Stomach (tissue), 8 donors: ENCODE measurements at regions not wholly inside any gene's neighbourhood (a gene's known extent, or its start where the extent isn't known, plus 50 kb on each side); places are given as distances from the start of the nearest gene placed in this dataset.

Experiments
- DNase-seq, 2 donors: peaks; one replicate each; pipeline versions ENCODE4 v3.0.0 to v3.0.0-alpha.2; 2013 to 2019
- H3K27ac ChIP-seq, 5 donors: fragments of 200-600 bp in 4 of 5; sonication (generic) in 4 of 5; one replicate each; pipeline ENCODE4 v1.5.1; 2013 to 2019; ENCODE audit warnings: mild to moderate bottlenecking in 1 of 5, moderate library complexity in 1 of 5
- H3K27me3 ChIP-seq, 3 donors: fragments of 200-600 bp; sonication (generic); one replicate each; pipeline ENCODE4 v1.5.1; 2017 to 2019; ENCODE audit warnings: mixed run types in 1 of 3
- H3K36me3 ChIP-seq, 4 donors: fragments of 200-600 bp; sonication (generic); 1 replicate in 3 of 4; 2 replicates in 1 of 4; pipeline ENCODE4 v1.5.1; 2016 to 2019
- H3K4me1 ChIP-seq, 4 donors: fragments of 200-600 bp; sonication (generic); one replicate each; pipeline ENCODE4 v1.5.1; 2016 to 2019
- H3K4me3 ChIP-seq, 4 donors: fragments of 200-600 bp; sonication (generic) in 3 of 4; one replicate each; pipeline ENCODE4 v1.5.1; 2016 to 2019; ENCODE audit warnings: mild to moderate bottlenecking in 1 of 4
- H3K9me3 ChIP-seq, 4 donors: fragments of 200-600 bp; sonication (generic); one replicate each; pipeline ENCODE4 v1.5.1; 2016 to 2019
- CTCF ChIP-seq, 7 experiments: fragments of 450-650 bp in 4 of 7; fragments of 200-600 bp in 3 of 7; sonication (generic) in 3 of 7; IDR thresholded peaks; one replicate each; pipeline ENCODE4 v1.5.1; 2016 to 2019; ENCODE audit warnings: antibody characterized with exemption in 7 of 7, control low read depth in 2 of 7, mild to moderate bottlenecking in 1 of 7
- EP300 ChIP-seq: sonication (generic); formaldehyde crosslinking; IDR thresholded peaks from one replicate; pipeline ENCODE4 v1.6.1; 2017; ENCODE audit warnings: antibody characterized with exemption
- POLR2A ChIP-seq, 4 donors: fragments of 450-650 bp; IDR thresholded peaks; one replicate each; pipeline ENCODE4 v1.6.1; 2016; ENCODE audit warnings: antibody characterized with exemption in 4 of 4, control low read depth in 2 of 4, mild to moderate bottlenecking in 1 of 4, moderate library complexity in 1 of 4
- POLR2AphosphoS5 ChIP-seq, 3 donors: sonication (generic); formaldehyde crosslinking; IDR thresholded peaks; one replicate each; pipeline ENCODE4 v1.6.1; 2016; ENCODE audit warnings: antibody characterized with exemption in 3 of 3
- WGBS, 5 donors: extraction: QIAGEN DNeasy Blood & Tissue Kit in 3 of 5; methylation state at CpG; one replicate each; pipeline versions ENCODE4 v1.1.5 to v1.1.7; 2013 to 2018; 5-methylcytosine and 5-hydroxymethylcytosine counted together
- intact Hi-C: fragments of 100-400 bp; cut with DNase I; formaldehyde crosslinking; loops from one replicate; pipeline ENCODE4 v1.15.1; 2023; ENCODE audit warnings: low total_unique reads
- donor health status: healthy with polysubstance abuse.
- donor health status: Bipolar disorder and iron deficiency.
- donor health status: healthy.

GRCh38 chr3:153254361-153254760, 92.3 kb downstream of the RAP2B start:
- H3K4me1 ChIP-seq: no peaks in the 10 kb centered on the region
- H3K9me3 ChIP-seq: no peaks in the 10 kb centered on the region
- TF ChIP-seq EP300 (no peak), POLR2AphosphoS5 (IDR thresholded peaks at IDR 0.05) (no peak), CTCF (IDR thresholded peaks at IDR 0.05) (no peak), POLR2A (IDR thresholded peaks at IDR 0.05) (no peak)
- H3K27ac ChIP-seq: no peak overlapping the region
- no peaks in the 10 kb centered on the region for H3K27me3 ChIP-seq
- no peak for DNase-seq
- 85 to 89% (median 86%) methylated on average over 5 of the region's 5 CpGs for WGBS, 5 donors
- intact Hi-C loops: no loop called here
- H3K4me3 ChIP-seq: no peak overlapping the region
- no peaks in the 10 kb centered on the region for H3K36me3 ChIP-seq

GRCh38 chr3:153257673-153258351, 95.8 kb downstream of the RAP2B start:
- no peak overlapping the region for H3K27ac ChIP-seq
- no peaks in the 10 kb centered on the region for H3K36me3 ChIP-seq
- H3K4me1 ChIP-seq: no peaks in the 10 kb centered on the region
- H3K4me3 ChIP-seq: no peak overlapping the region
- H3K27me3 ChIP-seq: no peaks in the 10 kb centered on the region
- TF ChIP-seq EP300 (no peak), CTCF (IDR thresholded peaks at IDR 0.05) (no peak), POLR2AphosphoS5 (IDR thresholded peaks at IDR 0.05) (no peak), POLR2A (IDR thresholded peaks at IDR 0.05) (no peak)
- no peak for DNase-seq
- no peaks in the 10 kb centered on the region for H3K9me3 ChIP-seq
- 52 to 65% (median 57%) methylated on average over 2 of the region's 2 CpGs for WGBS, 5 donors
- intact Hi-C loops: no loop called here

- no peaks in the 10 kb centered on the region for H3K27me3 ChIP-seq
- no peaks in the 10 kb centered on the region for H3K4me1 ChIP-seq
- H3K9me3 ChIP-seq: no peaks in the 10 kb centered on the region
- TF ChIP-seq POLR2A (IDR thresholded peaks at IDR 0.05) (no peak), EP300 (no peak), CTCF (IDR thresholded peaks at IDR 0.05) (no peak), POLR2AphosphoS5 (IDR thresholded peaks at IDR 0.05) (no peak)
- H3K4me3 ChIP-seq: no peak overlapping the region
- no peak overlapping the region for H3K27ac ChIP-seq
- no peaks in the 10 kb centered on the region for H3K36me3 ChIP-seq
- whole genome bisulfite sequencing, 5 donors: 58 to 72% (median 70%) methylated on average over 3 of the region's 3 CpGs
- DNase-seq: no peak
- intact Hi-C loops: no loop called here
Measured at GRCh38 chr3:153259956-153260355, 97.9 kb downstream of the RAP2B start.

- Histone ChIP-seq H3K27ac (no peak overlapping the region), H3K27me3 (no peaks in the 10 kb centered on the region), H3K36me3 (no peaks in the 10 kb centered on the region), H3K4me3 (no peak overlapping the region), H3K4me1 (no peaks in the 10 kb centered on the region), H3K9me3 (no peaks in the 10 kb centered on the region)
- intact Hi-C loops: no loop called here
- no peak for DNase-seq
- 65 to 95% (median 76%) methylated on average over 1 of the region's 1 CpG for WGBS, 5 donors
- TF ChIP-seq EP300 (no peak), POLR2AphosphoS5 (IDR thresholded peaks at IDR 0.05) (no peak), CTCF (IDR thresholded peaks at IDR 0.05) (no peak), POLR2A (IDR thresholded peaks at IDR 0.05) (no peak)
Measured at GRCh38 chr3:153260681-153261080, 98.7 kb downstream of the RAP2B start.
